ENCODE measurements at regions not wholly inside any gene's neighbourhood (a gene's known extent, or its start where the extent isn't known, plus 50 kb on each side); places are given as distances from the start of the nearest gene placed in this dataset.

DNA sequence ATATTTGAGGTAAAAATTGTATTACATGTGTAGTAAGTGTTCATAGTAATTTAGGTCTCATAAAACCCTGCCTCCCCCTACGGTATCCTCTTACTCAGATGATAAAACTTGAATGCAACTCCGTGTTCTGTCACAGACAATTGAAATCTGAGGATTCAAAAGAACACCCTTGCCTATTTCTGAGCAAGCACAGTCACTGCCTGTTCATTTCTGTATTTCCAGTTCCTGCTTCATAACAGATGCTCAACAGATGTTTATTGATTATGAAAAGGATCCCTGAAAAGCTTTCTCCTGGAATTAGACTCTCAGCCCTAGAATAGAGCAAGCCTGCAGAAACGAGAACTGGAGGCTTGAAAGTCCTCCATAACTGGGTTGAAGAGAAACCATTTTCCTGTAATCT, 144.1 kb upstream of the SPEF2 start:
- Mint-ChIP-seq H3K27ac (no peak overlapping the region), H3K36me3 (no peaks in the 10 kb centered on the region), H3K27me3 (ENCODE audit: low read depth) (no peaks in the 10 kb centered on the region), H3K4me3 (no peak overlapping the region), H3K9me3 (no peaks in the 10 kb centered on the region), H3K4me1 (peaks cover 3% of the 10 kb centered on the region)
- TF ChIP-seq, protein P1, sequence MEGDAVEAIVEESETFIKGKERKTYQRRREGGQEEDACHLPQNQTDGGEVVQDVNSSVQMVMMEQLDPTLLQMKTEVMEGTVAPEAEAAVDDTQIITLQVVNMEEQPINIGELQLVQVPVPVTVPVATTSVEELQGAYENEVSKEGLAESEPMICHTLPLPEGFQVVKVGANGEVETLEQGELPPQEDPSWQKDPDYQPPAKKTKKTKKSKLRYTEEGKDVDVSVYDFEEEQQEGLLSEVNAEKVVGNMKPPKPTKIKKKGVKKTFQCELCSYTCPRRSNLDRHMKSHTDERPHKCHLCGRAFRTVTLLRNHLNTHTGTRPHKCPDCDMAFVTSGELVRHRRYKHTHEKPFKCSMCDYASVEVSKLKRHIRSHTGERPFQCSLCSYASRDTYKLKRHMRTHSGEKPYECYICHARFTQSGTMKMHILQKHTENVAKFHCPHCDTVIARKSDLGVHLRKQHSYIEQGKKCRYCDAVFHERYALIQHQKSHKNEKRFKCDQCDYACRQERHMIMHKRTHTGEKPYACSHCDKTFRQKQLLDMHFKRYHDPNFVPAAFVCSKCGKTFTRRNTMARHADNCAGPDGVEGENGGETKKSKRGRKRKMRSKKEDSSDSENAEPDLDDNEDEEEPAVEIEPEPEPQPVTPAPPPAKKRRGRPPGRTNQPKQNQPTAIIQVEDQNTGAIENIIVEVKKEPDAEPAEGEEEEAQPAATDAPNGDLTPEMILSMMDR (IDR thresholded peaks at IDR 0.05; ENCODE audit: unreplicated experiment) = no peak
- DNase-seq (ENCODE audit: low spot score in 2 of 2, unreplicated experiment in 2 of 2) = no peak

GRCh38 chr5:35470866-35471265, 146.8 kb upstream of the SPEF2 start:
- Mint-ChIP-seq H3K27ac (no peak overlapping the region), H3K4me3 (no peak overlapping the region), H3K36me3 (no peaks in the 10 kb centered on the region), H3K27me3 (ENCODE audit: low read depth) (no peaks in the 10 kb centered on the region), H3K4me1 (no peaks in the 10 kb centered on the region), H3K9me3 (no peaks in the 10 kb centered on the region)
- TF ChIP-seq, protein P1 (IDR thresholded peaks at IDR 0.05; ENCODE audit: unreplicated experiment) = no peak
- no peak for DNase-seq (ENCODE audit: low spot score in 2 of 2, unreplicated experiment in 2 of 2)

DNA sequence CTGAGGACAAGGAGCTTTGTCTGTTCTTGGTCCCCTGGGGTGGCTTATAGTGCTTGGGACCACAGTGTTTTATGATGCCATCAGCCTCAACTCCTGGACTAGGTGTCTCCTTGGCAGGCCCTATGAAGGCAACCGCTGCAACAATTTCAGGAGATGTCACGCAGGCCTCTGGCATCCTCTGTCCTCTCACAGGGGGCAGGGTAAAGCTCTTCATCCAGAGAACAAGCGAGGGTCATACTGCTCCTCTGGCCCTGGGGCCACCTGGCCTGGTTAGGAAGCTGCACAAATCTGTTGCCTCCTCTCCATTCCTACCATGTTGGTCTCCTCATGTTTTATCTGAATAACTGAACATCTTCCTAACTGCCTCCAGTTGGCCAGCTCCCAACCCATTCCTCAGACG, 148.9 kb upstream of the SPEF2 start:
- H3K36me3 Mint-ChIP-seq = no peaks in the 10 kb centered on the region
- DNase-seq (ENCODE audit: low spot score in 2 of 2, unreplicated experiment in 2 of 2) = no peak
- H3K27ac Mint-ChIP-seq = no peak overlapping the region
- H3K4me3 Mint-ChIP-seq = no peak overlapping the region
- H3K4me1 Mint-ChIP-seq = no peaks in the 10 kb centered on the region
- no peaks in the 10 kb centered on the region for H3K9me3 Mint-ChIP-seq
- TF ChIP-seq, protein P1 (IDR thresholded peaks at IDR 0.05; ENCODE audit: unreplicated experiment) = no peak
- H3K27me3 Mint-ChIP-seq (ENCODE audit: low read depth) = no peaks in the 10 kb centered on the region

GRCh38 chr5:35466746-35467145, 150.9 kb upstream of the SPEF2 start:
- H3K4me1 Mint-ChIP-seq = no peaks in the 10 kb centered on the region

GRCh38 chr5:35464757-35465156, 152.9 kb upstream of the SPEF2 start:
- H3K4me1 Mint-ChIP-seq = no peaks in the 10 kb centered on the region

More at GRCh38 chr5:35466746-35467145, 150.9 kb upstream of the SPEF2 start:
- H3K36me3 Mint-ChIP-seq = no peaks in the 10 kb centered on the region
- no peaks in the 10 kb centered on the region for H3K9me3 Mint-ChIP-seq
- DNase-seq (ENCODE audit: low spot score in 2 of 2, unreplicated experiment in 2 of 2) = no peak
- no peaks in the 10 kb centered on the region for H3K27me3 Mint-ChIP-seq (ENCODE audit: low read depth)
- TF ChIP-seq, protein P1 (IDR thresholded peaks at IDR 0.05; ENCODE audit: unreplicated experiment) = no peak
- no peak overlapping the region for H3K4me3 Mint-ChIP-seq
- H3K27ac Mint-ChIP-seq = no peak overlapping the region

More at GRCh38 chr5:35464757-35465156, 152.9 kb upstream of the SPEF2 start:
- Mint-ChIP-seq H3K36me3 (no peaks in the 10 kb centered on the region), H3K4me3 (no peak overlapping the region), H3K27ac (no peak overlapping the region), H3K9me3 (no peaks in the 10 kb centered on the region), H3K27me3 (ENCODE audit: low read depth) (no peaks in the 10 kb centered on the region)
- DNase-seq (ENCODE audit: low spot score in 2 of 2, unreplicated experiment in 2 of 2) = no peak
- TF ChIP-seq, protein P1 (IDR thresholded peaks at IDR 0.05; ENCODE audit: unreplicated experiment) = no peak
